ENCODE measurements at regions not wholly inside any gene's neighbourhood (a gene's known extent, or its start where the extent isn't known, plus 50 kb on each side); places are given as distances from the start of the nearest gene placed in this dataset.

DNA sequence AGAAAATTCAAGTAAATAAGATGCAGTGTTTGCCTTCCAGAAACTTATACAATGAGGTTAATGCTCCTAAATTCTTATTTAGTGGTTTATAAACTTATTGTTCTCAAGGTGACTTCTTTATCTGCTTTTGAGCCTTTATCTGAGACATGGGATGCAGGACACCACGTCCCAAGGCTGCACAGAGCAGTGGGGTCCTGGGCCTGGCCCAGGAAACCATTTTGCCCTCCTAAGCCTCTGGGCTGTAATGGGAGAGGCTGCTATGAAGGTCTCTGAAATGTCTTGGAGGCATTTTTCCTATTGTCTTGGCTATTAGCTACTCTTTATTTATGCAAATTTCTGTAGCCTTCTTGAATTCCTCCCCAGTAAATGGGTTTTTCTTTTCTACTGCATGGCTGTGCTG is 652.6 kb upstream of the SETBP1 start:
- DNase-seq (ENCODE audit: low read depth): no peak

DNA sequence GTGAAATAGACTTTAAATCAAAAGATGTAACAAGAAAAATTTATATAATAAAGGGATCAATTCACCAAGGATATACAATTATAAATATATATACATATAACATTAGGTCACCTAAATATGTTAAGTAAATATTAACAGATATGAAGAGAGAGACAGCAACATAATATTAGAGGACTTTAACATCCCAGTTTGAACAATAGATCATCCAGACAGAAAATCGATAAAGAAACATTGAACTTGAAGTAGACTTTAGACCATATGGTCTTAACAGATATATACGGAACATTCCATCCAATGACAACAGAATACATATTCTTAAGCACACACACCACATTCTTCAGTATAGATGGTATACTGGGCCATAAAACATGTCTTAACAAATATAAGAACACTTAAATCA is 649.6 kb upstream of the SETBP1 start:
- no peak overlapping the region for H3K4me3 ChIP-seq (ENCODE audit: low read depth, low read length)
- TF ChIP-seq MYC (IDR thresholded peaks at IDR 0.05; ENCODE audit: low read depth, low read length): no peak
- no peak for TF ChIP-seq POLR2A (IDR thresholded peaks at IDR 0.05; ENCODE audit: extremely low read depth, insufficient read length)
- TF ChIP-seq, protein P1, sequence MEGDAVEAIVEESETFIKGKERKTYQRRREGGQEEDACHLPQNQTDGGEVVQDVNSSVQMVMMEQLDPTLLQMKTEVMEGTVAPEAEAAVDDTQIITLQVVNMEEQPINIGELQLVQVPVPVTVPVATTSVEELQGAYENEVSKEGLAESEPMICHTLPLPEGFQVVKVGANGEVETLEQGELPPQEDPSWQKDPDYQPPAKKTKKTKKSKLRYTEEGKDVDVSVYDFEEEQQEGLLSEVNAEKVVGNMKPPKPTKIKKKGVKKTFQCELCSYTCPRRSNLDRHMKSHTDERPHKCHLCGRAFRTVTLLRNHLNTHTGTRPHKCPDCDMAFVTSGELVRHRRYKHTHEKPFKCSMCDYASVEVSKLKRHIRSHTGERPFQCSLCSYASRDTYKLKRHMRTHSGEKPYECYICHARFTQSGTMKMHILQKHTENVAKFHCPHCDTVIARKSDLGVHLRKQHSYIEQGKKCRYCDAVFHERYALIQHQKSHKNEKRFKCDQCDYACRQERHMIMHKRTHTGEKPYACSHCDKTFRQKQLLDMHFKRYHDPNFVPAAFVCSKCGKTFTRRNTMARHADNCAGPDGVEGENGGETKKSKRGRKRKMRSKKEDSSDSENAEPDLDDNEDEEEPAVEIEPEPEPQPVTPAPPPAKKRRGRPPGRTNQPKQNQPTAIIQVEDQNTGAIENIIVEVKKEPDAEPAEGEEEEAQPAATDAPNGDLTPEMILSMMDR (IDR thresholded peaks at IDR 0.05; ENCODE audit: low read depth, low read length): no peak
- TF ChIP-seq, protein P2, sequence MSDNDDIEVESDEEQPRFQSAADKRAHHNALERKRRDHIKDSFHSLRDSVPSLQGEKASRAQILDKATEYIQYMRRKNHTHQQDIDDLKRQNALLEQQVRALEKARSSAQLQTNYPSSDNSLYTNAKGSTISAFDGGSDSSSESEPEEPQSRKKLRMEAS (IDR thresholded peaks at IDR 0.05; ENCODE audit: low read depth, low read length): no peak
- no peak for DNase-seq (ENCODE audit: low read depth)

More for the DNA sequence above, 652.6 kb upstream of the SETBP1 start:
- TF ChIP-seq, protein P1 (IDR thresholded peaks at IDR 0.05; ENCODE audit: low read depth, low read length): no peak
- TF ChIP-seq MYC (IDR thresholded peaks at IDR 0.05; ENCODE audit: low read depth, low read length): no peak
- TF ChIP-seq POLR2A (IDR thresholded peaks at IDR 0.05; ENCODE audit: extremely low read depth, insufficient read length): no peak
- TF ChIP-seq, protein P2 (IDR thresholded peaks at IDR 0.05; ENCODE audit: low read depth, low read length): no peak
- H3K4me3 ChIP-seq (ENCODE audit: low read depth, low read length): no peak overlapping the region

DNA sequence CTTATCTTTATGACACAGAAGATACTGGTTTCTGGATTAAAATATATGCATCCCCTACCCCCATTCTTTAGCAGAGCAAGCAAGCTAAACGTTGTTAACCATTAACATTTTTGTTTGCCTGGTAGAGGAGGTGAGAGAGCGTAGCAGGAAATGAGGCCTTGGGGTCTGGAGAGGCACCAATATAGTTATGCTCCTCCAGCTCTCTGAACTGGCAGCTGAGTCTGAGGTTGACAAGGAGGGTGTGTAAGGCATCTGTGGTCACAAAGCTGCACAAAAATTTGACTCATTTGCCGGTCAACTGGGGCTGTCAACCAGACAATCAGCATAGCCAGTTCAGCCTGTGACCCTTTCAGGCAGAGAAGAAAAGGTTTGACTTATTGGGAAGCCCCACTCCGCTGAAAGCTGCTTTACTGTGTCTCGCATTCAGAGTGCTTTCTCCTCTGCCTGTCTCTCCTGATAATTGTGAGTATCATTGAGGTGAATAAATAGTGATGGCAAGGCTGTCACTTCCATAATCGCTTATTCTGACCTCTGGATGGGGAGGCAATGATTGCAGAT is 647.5 kb upstream of the SETBP1 start:
- H3K4me3 ChIP-seq (ENCODE audit: low read depth, low read length): no peak overlapping the region
- TF ChIP-seq, protein P1 (IDR thresholded peaks at IDR 0.05; ENCODE audit: low read depth, low read length): no peak
- no peak for TF ChIP-seq POLR2A (IDR thresholded peaks at IDR 0.05; ENCODE audit: extremely low read depth, insufficient read length)
- TF ChIP-seq, protein P2 (IDR thresholded peaks at IDR 0.05; ENCODE audit: low read depth, low read length): no peak
- no peak for TF ChIP-seq MYC (IDR thresholded peaks at IDR 0.05; ENCODE audit: low read depth, low read length)
- DNase-seq (ENCODE audit: low read depth): no peak

DNA sequence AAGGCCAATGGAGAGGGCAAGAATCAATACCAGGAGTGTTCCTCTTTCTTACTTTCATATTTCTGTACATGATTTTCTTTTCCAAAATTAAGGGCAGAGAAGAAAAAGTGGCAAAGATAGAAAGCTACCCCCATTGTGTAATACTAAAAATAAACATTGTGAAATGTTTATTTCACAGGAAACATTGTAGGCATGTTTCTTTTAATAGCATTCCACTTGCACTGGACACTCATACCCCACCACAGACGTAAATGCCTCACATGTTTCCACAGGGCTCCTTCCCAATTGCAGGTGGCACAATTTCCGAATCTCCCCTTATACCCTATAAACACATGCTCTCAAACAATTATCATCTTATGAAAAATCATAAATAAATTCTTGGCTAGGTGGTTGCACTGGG is 645.1 kb upstream of the SETBP1 start:
- H3K4me3 ChIP-seq (ENCODE audit: low read depth, low read length): no peak overlapping the region
- DNase-seq (ENCODE audit: low read depth): no peak
- TF ChIP-seq POLR2A (IDR thresholded peaks at IDR 0.05; ENCODE audit: extremely low read depth, insufficient read length) (no peak), MYC (IDR thresholded peaks at IDR 0.05; ENCODE audit: low read depth, low read length) (no peak)
- TF ChIP-seq, protein P1 (IDR thresholded peaks at IDR 0.05; ENCODE audit: low read depth, low read length): no peak
- TF ChIP-seq, protein P2 (IDR thresholded peaks at IDR 0.05; ENCODE audit: low read depth, low read length): no peak

DNA sequence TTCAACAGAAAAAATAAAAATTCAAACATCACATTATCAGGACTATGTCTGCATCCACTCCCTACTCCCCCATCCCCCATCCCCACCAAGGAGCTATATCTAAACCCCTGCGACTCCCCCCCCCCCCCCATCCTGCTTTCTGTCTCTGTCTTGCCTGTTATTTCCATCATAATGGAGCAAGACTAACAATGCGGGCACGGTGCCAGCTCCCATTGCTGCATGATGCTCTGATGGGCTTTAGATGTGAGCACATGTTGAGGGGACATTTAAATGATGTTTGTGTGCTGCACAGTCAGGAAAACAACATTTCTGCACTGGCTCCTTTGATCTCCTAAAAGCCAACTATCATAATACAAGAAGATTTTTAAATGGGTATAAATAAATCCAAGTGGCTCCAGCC is 644.2 kb upstream of the SETBP1 start:
- H3K4me3 ChIP-seq (ENCODE audit: low read depth, low read length): no peak overlapping the region
- TF ChIP-seq, protein P1 (IDR thresholded peaks at IDR 0.05; ENCODE audit: low read depth, low read length): no peak
- TF ChIP-seq POLR2A (IDR thresholded peaks at IDR 0.05; ENCODE audit: extremely low read depth, insufficient read length): no peak
- no peak for TF ChIP-seq MYC (IDR thresholded peaks at IDR 0.05; ENCODE audit: low read depth, low read length)
- TF ChIP-seq, protein P2 (IDR thresholded peaks at IDR 0.05; ENCODE audit: low read depth, low read length): no peak
- no peak for DNase-seq (ENCODE audit: low read depth)
